IPS DF 6.9 (cell line): ENCODE measurements at regions not wholly inside any gene's neighbourhood (a gene's known extent, or its start where the extent isn't known, plus 50 kb on each side); places are given as distances from the start of the nearest gene placed in this dataset.

Experiments used
- DNase-seq: peaks from one replicate; pipeline ENCODE4 v3.0.0-alpha.2; 2013; ENCODE audit warnings: low read depth, low spot score
- H3K27ac ChIP-seq: one replicate; pipeline ENCODE4 v1.5.1; 2013; ENCODE audit warnings: low read length, control low read depth
- H3K27me3 ChIP-seq: 2 replicates; pipeline ENCODE4 v1.6.1; 2013; ENCODE audit warnings: mild to moderate bottlenecking, low read length; ENCODE audit not compliant: control insufficient read depth, insufficient read depth
- H3K36me3 ChIP-seq: 2 replicates; pipeline ENCODE4 v1.6.1; 2013; ENCODE audit warnings: low read length; ENCODE audit not compliant: control insufficient read depth, insufficient read depth
- H3K4me1 ChIP-seq: 2 replicates; pipeline ENCODE4 v1.6.1; 2013; ENCODE audit warnings: low read length; ENCODE audit not compliant: control insufficient read depth, insufficient read depth
- H3K4me3 ChIP-seq: 2 replicates; pipeline ENCODE4 v1.5.1; 2013; ENCODE audit warnings: mild to moderate bottlenecking, low read length
- H3K9me3 ChIP-seq: 2 replicates; pipeline ENCODE4 v1.6.1; 2013; ENCODE audit warnings: low read length, inconsistent platforms; ENCODE audit not compliant: control insufficient read depth, insufficient read depth
- WGBS: extraction: QIAGEN DNeasy Blood & Tissue Kit; methylation state at CpG from one replicate; pipeline ENCODE4 v1.1.7; 2013; ENCODE audit warnings: mixed read lengths, missing lambda C conversion rate; ENCODE audit not compliant: insufficient read length, insufficient coverage; 5-methylcytosine and 5-hydroxymethylcytosine counted together

DNA sequence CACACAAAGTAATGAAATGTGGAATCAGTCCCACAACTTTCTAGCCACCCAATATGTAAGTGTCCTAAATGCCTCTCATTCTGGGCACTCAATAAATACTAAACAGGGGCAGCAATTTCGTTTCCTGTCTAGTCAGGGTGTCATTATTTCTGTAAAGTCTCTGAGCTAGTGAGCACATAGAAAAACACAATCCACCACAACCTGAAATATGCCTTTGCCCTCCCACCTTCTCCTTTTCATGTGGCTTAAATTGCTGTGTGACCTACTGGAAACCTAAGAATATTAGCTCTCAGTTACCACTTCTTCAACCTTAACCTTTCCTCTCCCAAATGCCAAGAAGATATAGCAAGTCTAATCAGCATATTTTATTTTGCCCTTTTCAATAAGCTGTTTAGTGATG lies 456.3 kb upstream of the KCNMB2 start:
- no peaks in the 10 kb centered on the region for H3K36me3 ChIP-seq
- DNase-seq, result no peak
- H3K4me1 ChIP-seq, result peaks cover 2% of the 10 kb centered on the region; the same call in 1 of the 2 replicates
- H3K27ac ChIP-seq, result no peak overlapping the region
- H3K27me3 ChIP-seq, result no peaks in the 10 kb centered on the region
- H3K4me3 ChIP-seq, result no peak overlapping the region
- no peaks in the 10 kb centered on the region for H3K9me3 ChIP-seq
- no CpG with 5 or more reads among the region's 1 CpG for WGBS

DNA sequence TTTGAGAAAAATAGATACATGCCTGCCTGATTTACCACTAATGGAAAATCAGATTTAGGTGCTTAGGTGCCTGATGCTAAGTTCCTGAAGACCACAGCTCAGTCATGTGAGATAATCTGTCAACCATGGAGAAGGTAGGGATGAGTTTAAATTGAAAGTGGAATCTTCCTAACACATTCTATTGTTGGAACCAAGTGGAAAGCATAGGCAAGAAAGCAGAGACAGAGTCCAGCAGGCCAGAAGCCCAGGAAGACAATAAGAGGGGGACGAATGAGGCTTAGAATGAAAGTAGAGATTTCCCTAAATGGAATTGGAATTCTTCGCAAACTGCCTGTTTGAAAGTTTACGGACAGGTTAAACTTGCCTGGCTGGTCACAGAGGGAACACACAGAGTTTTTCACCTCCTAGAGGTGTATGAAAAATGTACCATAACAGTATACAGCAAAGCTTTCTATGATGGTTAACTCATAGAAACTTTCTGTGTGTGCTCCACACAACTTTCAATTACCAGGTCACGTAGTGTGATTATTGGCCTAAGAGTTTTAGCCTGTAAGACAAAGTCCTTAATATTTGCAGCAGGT lies 453.8 kb upstream of the KCNMB2 start:
- Histone ChIP-seq H3K4me3 (no peak overlapping the region), H3K27ac (no peak overlapping the region), H3K9me3 (no peaks in the 10 kb centered on the region), H3K27me3 (no peaks in the 10 kb centered on the region), H3K36me3 (no peaks in the 10 kb centered on the region), H3K4me1 (peaks cover 4% of the 10 kb centered on the region; the same call in 1 of the 2 replicates)
- no peak for DNase-seq
- no CpG with 5 or more reads among the region's 4 CpGs for WGBS

DNA sequence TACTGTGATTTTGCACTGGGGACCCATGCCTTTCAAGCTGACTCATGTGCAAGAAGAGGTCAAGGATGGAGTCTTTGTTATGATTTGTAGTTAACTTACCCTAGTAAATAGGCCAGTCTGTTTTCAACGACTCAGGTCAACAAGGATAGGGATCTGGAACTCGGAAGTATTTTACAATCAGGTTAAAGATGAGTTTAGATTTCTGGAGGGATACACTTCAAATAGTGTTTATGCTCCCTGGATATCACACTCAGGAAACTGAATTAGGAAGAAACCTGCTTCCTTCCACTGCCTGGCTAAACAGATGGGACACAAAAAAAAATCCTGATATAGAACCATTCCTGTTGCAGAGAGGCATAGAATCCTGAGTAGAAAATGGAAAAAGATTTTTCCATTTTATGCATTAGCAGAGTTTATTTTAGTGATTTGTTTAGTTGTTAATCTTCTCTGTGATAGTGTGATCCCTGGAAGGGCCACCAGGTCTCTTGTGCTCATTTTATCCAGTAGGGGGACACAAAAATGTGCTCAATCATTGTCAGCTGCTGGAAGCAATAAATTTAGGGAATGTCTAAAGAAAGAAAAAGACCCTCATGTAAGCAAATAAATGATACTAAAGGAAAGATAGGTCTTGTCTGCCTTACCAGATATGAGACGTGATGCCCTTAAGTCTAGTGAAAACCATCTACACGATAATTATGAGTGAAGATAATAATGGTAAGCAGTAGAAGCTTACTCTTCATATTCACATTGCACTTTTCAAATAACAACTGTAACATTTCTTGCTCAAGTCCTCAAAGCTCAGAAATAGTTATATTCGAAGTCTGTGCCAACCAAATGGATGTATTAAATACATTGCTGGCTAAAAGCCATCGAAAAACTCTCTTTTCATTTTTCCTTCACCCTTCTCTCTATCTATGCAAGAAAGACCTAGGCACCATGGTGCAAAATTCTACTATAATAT lies 452.1 kb upstream of the KCNMB2 start:
- DNase-seq, result no peak
- Histone ChIP-seq H3K27me3 (no peaks in the 10 kb centered on the region), H3K4me1 (peaks cover 4% of the 10 kb centered on the region; the same call in 1 of the 2 replicates), H3K27ac (no peak overlapping the region), H3K9me3 (no peaks in the 10 kb centered on the region), H3K36me3 (no peaks in the 10 kb centered on the region), H3K4me3 (no peak overlapping the region)
- no CpG with 5 or more reads among the region's 6 CpGs for WGBS

DNA sequence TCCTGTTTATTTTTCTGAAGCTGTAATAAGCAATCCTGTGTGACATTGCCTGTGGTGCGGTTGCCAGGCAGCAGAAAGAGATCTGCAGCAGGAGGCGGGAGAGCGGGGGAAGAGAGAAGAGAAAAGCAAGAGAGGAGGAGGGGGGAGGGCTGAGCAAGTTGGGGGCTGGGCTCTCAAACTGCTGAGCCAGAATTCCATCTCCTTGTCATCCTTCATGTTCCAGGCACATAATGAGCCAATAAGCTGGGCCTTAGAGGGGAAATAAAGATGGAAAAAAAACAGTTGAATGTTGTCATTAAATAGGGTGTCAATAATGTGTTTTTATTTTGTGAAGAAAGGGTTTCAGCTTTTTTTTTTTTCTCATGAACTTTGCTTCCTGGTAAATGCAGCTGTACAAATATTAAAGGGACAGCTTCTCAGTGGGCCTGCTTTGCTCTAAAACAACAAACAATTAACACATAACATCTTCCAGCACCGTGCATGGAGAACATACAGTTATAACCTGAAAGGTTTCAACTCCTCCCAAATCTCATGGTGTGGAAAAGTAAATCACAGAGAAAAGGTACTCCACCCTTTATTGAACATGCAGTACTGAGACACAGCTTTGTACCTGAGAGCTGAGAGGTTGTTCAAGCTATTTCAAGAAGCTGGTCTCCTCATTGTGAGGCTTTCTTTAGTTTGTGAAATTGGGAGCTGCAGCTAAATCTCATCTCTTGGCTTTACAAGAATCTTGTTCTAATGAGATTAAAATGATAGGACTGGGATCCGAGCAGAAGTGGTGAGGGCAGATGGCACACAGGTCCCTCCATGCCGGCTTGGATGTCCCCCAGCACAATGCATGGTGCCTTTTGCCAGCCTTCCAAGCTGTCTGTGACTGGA lies 451.1 kb upstream of the KCNMB2 start:
- H3K4me1 ChIP-seq, result peaks cover 4% of the 10 kb centered on the region; the same call in 1 of the 2 replicates
- no peaks in the 10 kb centered on the region for H3K27me3 ChIP-seq
- no peak overlapping the region for H3K4me3 ChIP-seq
- 0 out of 2 replicates have a peak, but pooled peaks cover 2% of the 10 kb centered on the region for H3K36me3 ChIP-seq
- no peak overlapping the region for H3K27ac ChIP-seq
- peak; percentile 27 for DNase-seq
- WGBS, result no CpG with 5 or more reads among the region's 6 CpGs
- no peaks in the 10 kb centered on the region for H3K9me3 ChIP-seq

DNA sequence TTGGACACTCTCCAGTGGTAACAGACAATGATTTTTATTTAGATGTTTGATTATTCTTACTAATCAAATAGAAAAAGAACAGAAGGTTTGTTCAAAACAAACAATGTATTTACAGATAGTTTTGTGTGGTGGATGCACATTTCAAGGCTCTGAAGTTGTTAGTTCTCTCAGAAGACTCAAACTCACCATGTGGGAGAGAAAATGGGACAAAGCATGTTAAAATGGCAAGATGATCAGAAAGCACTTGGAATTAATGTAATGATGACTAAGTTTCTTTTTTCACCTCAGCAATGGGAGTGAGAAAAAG lies 450.5 kb upstream of the KCNMB2 start:
- Histone ChIP-seq H3K27ac (no peak overlapping the region), H3K27me3 (no peaks in the 10 kb centered on the region), H3K9me3 (no peaks in the 10 kb centered on the region), H3K4me1 (peaks cover 4% of the 10 kb centered on the region; the same call in 1 of the 2 replicates), H3K36me3 (0 out of 2 replicates have a peak, but pooled peaks cover 2% of the 10 kb centered on the region), H3K4me3 (no peak overlapping the region)
- DNase-seq, result no peak

DNA sequence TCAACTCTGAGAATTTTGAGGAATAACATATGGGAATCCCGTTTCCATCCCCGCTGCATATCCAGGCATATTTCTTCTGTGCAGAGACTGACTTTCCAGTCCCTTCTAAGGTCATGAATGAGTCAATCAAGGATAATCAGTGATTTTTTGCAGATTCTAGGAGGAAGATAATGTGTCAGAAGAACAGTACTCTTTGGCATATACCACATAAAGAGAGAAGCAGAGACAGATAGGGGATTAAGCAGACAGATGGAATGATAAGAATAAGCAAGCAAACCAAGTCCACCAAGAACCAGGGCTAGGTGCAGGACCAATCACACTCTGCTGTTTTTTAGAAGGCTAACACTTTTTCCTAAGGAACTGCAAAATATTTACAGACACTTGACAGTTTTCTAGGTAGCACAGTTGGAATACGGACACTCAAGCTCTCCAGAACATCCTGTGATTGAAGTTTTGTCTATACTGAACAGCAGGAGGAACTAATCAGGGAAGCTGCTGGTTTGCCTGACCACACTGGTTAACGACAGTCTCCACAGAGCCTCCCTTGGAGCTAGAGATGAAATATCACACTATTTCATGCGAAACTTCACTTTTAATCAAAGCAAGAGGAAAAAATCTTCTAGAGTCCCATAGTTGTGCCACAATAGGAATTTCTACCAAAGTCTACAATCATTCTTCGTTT lies 450.0 kb upstream of the KCNMB2 start:
- Histone ChIP-seq H3K27ac (no peak overlapping the region), H3K27me3 (no peaks in the 10 kb centered on the region), H3K9me3 (no peaks in the 10 kb centered on the region), H3K36me3 (0 out of 2 replicates have a peak, but pooled peaks cover 2% of the 10 kb centered on the region), H3K4me1 (peaks cover 4% of the 10 kb centered on the region; the same call in 1 of the 2 replicates), H3K4me3 (no peak overlapping the region)
- no peak for DNase-seq
- WGBS, result 100% methylated on average over 1 of the region's 6 CpGs

DNA sequence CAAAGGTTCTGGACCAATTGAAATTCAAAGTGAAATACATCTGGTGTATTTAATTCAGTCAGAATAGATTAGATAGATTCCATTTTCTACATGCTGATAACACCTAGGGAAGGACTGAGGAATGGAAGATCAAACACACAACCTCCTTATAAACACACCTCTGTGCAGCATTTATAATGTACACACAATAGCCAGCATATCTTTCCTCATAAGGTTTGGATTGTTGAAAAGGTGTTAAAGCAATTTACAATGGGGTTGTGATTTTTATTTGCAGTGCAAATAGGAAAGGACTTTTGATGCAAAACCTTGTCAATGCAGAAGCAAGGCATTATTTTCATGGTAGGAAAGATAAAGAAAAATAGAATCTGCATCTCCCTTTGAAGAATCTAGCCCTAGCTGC lies 448.9 kb upstream of the KCNMB2 start:
- no peaks in the 10 kb centered on the region for H3K27me3 ChIP-seq
- H3K36me3 ChIP-seq, result 0 out of 2 replicates have a peak, but pooled peaks cover 2% of the 10 kb centered on the region
- H3K9me3 ChIP-seq, result no peaks in the 10 kb centered on the region
- no peak for DNase-seq
- no peak overlapping the region for H3K4me3 ChIP-seq
- peaks cover 4% of the 10 kb centered on the region; the same call in 1 of the 2 replicates for H3K4me1 ChIP-seq
- no peak overlapping the region for H3K27ac ChIP-seq

DNA sequence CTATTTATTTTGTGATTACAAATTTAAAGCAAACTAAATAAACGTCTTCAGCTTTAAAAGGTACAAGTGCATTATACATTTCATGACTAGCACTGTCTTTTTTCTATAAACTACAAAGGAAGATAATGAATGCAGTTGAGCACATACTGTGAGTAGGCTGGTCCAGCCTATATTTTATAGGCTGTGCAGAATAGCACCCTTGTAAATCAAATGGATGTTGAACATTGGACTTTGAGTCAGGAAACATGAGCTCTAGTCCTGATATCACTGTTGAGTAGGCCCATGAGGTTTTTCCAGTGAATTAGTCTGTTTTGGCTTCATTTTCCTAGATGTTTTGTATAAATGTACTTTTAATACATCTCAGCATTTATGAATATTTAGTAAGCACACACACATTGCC lies 447.3 kb upstream of the KCNMB2 start:
- WGBS, result no CpG with 5 or more reads among the region's 1 CpG

DNA sequence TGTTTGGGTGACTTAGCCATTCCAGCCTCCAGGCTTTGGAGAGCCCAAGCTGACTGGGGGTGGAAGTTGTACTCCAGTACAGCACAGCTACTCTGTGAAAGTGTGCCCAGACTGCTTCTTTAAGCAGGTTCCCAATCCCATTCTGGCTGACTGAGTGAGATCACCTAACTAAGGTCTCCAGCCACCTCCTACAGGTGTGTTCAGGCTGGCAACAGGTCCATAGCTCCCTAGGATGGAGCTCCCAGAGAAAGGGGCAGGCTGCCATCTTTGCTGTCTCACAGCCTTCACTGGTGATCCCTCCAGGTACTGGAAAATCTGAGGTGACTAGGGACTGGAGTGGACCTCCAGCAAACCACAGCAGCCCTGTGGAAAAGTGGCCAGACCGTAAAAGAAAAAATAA lies 445.3 kb upstream of the KCNMB2 start:
- Histone ChIP-seq H3K4me1 (no peaks in the 10 kb centered on the region), H3K9me3 (no peaks in the 10 kb centered on the region), H3K4me3 (no peak overlapping the region), H3K36me3 (0 out of 2 replicates have a peak, but pooled peaks cover 2% of the 10 kb centered on the region), H3K27ac (no peak overlapping the region), H3K27me3 (no peaks in the 10 kb centered on the region)
- WGBS, result no CpG with 5 or more reads among the region's 1 CpG
- DNase-seq, result no peak

More for the DNA sequence above, 447.3 kb upstream of the KCNMB2 start:
- Histone ChIP-seq H3K27me3 (no peaks in the 10 kb centered on the region), H3K9me3 (no peaks in the 10 kb centered on the region), H3K36me3 (0 out of 2 replicates have a peak, but pooled peaks cover 2% of the 10 kb centered on the region), H3K27ac (no peak overlapping the region), H3K4me3 (no peak overlapping the region), H3K4me1 (peaks cover 3% of the 10 kb centered on the region; the same call in 1 of the 2 replicates)
- DNase-seq, result no peak

DNA sequence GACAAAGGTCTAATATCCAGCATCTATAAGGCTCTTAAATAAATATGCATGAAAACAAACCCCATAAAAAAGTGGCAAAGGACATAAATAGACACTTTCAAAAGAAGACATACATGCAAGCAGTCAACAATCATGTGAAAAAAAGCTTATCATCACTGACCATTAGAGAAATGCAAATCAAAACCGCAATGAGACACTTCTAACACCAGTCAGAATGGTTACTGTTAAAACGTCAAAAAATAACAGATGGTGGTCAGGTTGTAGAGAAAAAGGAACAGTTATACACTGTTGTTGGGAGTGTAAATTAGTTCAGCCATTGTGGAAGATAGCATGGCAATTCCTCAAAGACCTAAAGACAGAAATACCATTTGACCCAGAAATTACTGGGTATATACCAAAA lies 440.7 kb upstream of the KCNMB2 start:
- H3K4me1 ChIP-seq, result no peaks in the 10 kb centered on the region
- DNase-seq, result no peak
- no peaks in the 10 kb centered on the region for H3K27me3 ChIP-seq
- H3K9me3 ChIP-seq, result no peaks in the 10 kb centered on the region
- H3K36me3 ChIP-seq, result no peaks in the 10 kb centered on the region
- H3K4me3 ChIP-seq, result no peak overlapping the region
- no CpG with 5 or more reads among the region's 2 CpGs for WGBS
- no peak overlapping the region for H3K27ac ChIP-seq
